Activated CD4-positive, CD25-positive, alpha-beta regulatory T cell treated with anti-CD3 and anti-CD28 coated beads, Interleukin-2, amount 50 U/mL, for 16 hours (primary cell): ENCODE measurements at regions not wholly inside any gene's neighbourhood (a gene's known extent, or its start where the extent isn't known, plus 50 kb on each side); places are given as distances from the start of the nearest gene placed in this dataset.

Experiments used
- DNase-seq: peaks from one replicate; pipeline ENCODE4 v3.0.0-alpha.2; 2020; ENCODE audit warnings: low read depth, low spot score

DNA sequence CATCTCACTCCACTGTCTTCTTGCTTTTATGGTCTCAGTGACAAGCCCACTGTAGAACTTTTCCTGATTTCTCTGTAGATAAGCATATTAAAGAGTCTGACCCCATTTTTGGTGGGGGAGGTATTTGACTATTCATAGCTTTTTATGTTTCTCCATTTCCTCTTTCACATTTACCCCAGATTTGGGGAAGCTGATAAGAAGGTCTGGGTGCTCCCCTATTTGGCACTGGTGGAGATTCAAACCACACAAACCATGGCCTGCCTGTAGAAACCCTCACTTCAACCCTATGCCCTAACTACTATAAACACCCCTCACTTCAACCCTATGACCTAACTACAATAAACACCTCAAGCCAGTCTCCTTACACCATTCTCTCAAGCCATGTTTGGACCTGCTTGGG lies 196.2 kb upstream of the SYNDIG1 start:
- DNase-seq: no peak

DNA sequence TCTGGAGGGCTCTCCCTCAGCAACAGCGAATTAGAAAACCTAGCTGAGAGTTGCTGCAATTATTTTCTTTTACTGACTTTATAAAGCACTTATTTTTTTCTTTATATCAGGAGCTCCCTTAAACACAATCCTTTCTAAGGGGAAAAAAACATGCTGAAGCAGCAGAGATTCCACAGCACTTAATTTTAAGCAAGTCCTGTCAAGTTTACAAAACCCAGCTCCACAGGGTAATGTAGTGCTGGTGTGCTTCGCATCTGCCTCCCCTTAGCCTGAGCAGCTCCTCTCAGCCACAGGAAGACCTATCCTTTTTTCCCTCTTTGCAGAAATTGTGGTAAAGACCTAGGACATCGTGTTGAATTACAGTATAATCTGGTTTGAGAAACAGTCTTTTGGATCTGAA lies 208.1 kb upstream of the SYNDIG1 start:
- DNase-seq: no peak

DNA sequence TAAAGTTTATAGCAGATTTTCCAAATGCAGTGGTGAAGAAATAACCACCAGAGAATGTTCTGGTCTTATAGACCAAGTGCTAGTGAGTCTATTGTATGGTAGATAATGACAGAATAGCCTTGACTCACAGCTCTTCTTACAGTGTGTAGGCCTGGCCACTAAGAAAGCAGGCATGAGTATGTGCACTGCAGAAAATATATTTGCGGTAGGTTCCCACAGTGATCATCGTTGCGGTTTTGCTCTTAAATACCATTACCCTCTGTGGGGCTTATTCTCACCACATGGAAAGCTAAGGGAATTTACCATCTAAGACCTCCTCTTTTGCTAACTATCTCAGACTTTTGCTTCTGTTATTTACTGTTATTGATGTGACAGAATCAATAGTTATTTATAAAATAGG lies 212.3 kb upstream of the SYNDIG1 start:
- DNase-seq: no peak

DNA sequence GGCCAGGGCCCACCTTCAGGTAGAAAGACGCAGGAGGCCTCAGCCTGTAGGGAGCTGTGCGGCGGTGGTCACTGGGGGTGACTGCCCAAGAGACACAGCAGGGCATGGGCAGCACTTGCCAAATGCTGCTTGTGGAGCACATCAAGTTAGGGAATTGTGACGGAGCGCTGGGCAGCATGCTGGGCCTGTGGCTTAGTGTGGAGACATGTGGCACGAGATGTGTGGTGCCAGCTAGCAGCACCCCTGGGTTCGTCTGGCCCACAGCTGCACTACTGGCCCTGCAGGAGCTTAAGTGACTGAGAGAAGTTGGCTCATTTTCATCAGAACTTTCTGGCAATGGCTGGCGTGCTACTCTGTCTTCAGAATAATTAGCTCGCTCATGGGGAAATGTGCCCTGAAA lies 213.1 kb upstream of the SYNDIG1 start:
- no peak for DNase-seq

DNA sequence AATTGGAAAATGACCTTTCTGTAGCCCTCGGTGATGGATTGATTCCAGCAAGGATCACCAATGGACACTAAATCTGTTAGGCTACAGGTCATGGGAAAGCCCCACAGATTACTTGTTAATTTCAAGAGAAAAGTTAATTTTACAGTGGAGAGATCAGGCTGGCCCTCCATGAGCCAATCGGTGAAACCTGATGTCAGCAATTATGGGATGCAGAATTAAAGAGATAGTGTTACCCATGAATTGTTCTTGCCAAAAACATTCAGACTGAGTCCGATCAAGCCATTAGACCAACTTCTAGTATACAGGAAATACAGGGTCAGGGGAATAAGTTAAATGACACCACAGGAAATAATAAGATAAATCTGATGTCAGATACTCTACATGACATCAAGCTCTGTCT lies 214.9 kb upstream of the SYNDIG1 start:
- no peak for DNase-seq

DNA sequence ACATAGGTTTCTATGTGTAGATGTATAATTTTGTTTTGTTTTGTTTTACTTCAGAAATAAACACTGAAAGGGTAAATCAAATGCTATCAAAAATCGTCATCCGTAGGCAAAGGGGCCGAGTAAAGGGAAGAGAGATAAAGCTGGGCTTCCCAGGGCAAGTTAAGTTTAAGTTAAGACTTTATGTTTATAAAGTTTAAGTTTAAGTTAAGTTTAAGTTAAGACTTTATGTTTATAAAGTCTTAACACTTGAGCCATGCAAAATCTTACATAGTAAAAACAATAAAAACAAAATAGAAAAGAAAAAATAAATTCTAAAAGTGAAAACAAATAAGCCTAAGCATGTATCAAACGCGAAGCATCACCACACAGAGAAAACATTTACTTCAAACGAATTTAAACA lies 216.1 kb upstream of the SYNDIG1 start:
- no peak for DNase-seq

DNA sequence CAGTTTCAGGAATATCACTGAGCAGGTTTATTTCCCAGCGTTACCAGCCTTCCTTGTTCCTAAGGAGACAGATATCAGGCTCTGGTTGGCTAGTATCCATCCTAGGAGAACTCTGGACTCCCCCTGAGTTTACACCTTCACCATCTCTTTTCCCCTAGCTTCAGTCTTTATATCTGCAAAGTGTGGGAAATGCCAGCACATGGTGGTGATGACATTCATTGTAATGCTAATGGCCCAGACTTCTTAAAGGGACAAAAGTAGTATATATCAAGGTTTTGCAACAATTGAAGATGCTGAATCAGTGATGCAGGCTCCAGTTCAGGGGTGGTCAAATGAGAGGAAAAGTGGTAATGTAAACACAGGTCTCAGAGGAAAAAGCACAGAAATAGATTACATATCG lies 224.3 kb upstream of the SYNDIG1 start:
- no peak for DNase-seq

DNA sequence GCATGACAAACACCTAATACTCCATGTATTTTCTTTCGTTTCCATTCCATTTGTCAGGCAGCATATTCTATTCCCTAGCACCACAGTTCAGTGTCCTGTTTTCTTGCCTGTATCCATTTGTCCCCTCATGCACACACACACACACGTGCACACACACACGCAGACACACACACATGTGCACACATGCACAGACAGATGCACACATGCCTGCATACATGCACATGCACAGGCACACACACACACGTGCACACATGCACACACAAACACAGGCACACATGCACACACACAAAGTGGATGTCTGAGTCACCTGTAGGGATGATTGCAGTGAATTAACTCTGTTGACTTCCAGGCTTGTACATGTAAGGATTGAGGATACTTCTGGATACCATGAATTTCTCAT lies 226.7 kb upstream of the SYNDIG1 start:
- DNase-seq: no peak

DNA sequence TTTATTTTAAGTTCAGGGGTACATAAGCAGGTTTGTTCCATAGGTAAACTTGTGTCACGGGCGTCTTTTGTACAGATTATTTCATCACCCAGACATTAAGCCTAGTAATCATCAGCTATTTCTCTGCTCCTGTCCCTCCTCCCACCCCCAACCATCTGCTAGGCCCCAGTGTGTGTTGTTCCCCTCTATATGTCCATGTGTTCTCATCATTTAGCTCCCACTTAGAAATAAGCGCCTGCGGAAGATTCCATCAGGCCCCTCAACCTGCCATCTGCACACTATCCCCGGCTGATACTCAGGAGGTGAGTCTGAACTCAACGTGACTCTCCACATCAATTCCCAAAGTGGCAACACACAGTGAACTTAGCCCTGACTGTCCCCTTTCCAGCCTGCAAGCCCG lies 228.0 kb upstream of the SYNDIG1 start:
- no peak for DNase-seq

DNA sequence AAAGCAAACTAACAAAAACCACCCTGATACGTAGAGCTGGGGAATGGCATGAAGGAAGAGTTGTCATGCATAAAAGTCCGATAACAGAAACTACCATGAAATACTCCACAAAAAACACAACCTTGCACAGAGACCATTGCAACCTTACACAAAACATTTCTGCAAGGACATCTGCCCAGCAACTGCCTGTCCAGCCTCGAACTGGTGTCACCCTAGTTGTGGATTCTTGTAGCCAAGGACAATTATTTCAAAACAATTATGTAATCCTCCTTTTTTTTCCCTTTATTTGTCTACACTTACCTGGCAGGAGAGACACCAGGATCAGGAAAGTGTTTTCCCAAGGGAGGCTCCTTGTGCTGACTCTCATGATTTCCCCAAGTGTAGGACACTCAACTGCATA lies 232.5 kb upstream of the SYNDIG1 start:
- DNase-seq: no peak

DNA sequence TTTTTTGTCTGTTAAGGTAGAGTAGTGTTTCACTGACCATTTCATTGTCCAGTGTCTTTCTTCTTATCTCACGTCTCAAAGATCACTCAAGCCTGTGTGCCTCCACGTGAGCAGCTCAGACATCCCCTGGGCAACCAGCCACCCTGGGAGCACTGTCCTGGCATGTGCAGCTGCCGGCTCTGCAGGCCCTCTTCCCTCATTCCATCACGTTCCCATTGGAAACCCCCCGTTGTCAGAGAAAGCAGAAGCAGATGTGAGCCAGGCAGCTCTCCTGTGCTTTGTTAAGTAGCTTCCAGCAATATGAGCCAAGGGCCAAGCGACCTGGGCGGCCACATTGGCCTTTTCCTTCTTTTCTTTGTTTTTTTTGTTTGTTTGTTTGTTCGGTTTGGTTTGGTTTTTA lies 233.2 kb upstream of the SYNDIG1 start:
- no peak for DNase-seq

DNA sequence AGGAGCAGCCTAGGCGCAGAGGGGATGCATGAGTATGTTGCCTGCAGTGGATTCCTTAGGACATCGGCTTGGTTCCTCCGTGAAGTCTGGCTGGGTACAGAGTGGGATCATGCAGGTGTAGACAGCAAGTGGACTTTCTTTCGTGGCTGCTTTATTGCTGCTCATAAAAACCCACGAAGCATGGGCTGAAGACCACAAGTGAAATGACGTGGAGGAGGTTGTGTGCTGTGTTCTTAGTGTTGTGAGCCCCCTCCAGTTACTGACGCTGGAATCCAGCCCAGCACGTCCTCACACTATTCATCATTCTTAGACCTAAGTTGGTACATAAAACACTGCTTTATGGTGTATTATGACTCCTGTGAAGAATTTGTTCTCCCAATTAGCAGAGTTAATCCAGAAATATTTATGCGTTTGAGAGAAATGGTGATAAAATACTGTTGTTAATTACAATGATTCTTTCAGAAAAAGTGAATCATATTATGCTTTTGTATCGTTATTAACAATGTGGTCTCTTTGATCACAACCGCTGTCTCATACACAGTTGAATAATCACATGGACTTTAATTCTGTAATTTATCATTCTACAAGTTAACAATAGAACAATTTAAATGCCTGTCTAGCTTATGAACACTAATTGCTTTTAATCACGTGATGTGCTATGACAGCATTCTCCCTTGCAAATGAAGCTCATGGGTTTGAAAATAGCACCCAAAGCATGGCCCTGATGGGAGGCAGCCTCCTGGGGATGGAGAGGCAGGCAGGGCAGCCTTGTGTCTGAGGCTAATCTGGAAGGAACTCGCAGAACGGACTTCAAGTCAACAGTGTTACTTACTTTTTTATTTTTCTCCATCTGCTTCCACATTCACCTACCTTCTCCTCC lies 233.9 kb upstream of the SYNDIG1 start:
- no peak for DNase-seq

DNA sequence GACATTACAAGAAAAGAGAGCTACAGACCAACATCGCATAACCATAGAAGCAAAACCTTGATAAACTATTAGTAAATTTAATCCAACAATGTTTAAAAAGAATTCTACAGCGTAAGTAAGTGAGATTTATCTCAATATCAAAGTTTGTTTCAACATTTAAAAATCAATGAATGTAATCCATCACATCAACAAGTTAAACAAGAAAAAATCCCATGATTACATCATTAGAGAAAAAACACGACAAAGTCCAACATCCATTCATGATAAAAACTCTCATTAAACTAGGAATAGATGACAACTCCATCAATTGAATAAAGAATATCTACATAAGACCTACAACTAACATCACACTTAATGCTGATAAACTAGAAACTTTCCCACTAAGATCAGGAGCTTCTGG lies 239.0 kb upstream of the GGTLC1 start:
- no peak for DNase-seq

DNA sequence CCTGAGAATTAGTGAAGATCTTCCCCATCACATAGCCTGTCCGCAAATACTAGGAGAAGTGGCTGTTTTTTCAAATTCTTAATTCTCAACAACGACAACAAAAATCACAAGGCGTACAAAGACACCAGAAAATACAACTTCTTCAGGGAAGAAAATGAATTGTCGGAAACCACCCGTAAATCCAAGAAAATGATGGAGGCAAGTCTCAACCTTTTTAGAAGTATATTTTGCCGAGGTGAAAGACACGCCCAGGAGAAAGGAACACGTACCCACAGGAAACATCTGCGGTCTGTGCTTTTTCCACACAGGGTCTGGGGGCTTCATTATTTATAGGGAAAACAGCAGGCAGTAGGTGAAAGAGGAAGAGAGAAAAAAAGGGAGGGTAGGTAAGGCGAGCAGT lies 223.9 kb upstream of the GGTLC1 start:
- no peak for DNase-seq

DNA sequence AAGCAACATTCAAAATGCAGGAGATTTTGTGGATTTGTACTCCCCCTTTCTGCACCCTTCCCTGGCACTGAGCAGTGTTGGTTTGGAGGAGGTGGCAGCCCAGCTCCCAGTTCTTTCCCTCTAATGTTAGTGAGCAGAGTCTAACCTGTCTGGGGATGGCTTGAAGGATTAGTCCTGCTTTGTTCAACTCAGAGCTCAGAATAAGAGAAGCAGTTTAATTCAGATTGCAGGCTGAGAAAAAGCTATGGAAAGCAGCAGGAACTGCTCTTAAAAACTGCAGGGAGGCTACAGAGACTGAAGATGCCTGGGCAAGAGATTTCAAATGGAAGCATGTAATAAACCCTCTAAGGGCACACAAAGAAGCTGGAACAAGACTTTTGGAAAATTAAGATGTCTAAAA lies 223.4 kb upstream of the GGTLC1 start:
- no peak for DNase-seq

DNA sequence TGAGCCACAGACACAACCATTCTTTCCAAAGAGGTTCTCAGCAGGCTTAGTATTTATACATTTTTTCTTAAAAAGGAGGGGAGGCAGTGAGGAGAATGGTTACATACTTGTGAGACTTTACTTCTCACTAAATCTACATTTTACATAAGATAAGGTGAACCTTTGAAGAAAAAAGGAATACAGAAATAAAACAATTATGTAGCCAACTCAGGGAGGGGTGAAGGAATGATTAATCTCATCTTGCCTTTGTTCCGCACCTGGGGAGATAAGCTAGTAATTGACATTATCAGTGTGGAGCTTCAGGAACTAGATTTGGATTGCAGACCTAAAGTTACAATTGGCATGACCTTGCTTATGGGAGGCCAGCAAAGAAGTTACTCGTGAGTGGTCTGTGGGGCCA lies 221.8 kb upstream of the GGTLC1 start:
- no peak for DNase-seq

DNA sequence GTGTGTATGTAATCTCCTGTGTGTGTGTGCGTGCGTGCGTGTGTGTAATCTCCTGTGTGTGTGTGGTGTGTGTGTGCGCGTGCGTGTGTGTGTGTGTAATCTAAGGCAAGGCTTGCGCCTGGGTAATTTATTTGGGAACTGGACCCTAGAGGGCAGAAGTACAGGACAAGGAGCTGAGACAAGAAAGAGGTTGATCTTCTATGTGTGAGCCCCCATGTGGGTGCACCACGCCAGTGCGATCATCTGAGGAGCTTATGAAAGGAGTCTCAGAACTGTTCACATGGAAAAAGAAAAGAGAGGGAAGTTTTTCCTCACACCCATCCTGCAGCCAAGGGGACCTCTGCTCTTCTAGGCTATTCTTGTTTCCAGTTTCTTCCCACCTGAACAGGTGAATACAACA lies 220.1 kb upstream of the GGTLC1 start:
- DNase-seq: no peak

DNA sequence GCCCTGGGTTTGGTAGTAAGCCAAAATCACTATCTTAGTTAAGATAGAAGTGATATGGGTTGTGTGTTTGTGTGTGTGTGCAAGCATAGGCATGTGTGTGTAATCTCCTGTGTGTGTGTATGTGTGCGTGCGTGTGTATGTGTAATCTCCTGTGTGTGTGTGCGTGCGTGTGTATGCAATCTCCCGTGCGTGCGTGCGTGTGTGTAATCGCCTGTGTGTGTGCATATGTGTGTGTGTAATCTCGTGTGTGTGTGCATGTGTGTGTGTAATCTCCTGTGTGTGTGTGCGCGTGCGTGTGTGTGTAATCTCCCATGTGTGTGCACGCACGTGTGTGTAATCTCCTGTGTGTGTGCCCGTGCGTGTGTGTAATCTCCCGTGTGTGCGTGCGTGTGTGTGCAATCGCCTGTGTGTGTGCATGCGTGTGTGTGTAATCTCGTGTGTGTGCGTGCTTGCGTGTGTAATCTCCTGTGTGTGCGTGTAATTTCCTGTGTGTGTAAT lies 219.3 kb upstream of the GGTLC1 start:
- no peak for DNase-seq

DNA sequence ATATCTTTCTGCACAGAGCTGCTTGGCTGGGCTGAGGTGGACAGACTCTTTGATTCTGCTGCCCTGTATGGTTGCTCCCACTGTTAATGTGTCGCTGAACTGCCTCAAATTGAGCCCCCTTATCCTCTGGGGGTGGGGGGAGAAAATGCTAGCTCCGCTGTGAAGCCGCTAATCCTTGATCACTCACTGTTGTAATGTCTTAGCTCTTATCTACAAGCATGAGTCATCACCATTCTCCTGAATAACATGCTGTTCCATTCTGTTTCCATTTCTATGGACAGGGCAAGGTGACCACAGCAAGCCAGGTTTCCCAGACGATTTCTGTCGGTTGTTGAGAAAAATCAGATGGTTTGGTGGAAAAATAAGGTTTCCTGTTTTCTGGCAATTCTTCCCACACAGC lies 218.4 kb upstream of the GGTLC1 start:
- no peak for DNase-seq

DNA sequence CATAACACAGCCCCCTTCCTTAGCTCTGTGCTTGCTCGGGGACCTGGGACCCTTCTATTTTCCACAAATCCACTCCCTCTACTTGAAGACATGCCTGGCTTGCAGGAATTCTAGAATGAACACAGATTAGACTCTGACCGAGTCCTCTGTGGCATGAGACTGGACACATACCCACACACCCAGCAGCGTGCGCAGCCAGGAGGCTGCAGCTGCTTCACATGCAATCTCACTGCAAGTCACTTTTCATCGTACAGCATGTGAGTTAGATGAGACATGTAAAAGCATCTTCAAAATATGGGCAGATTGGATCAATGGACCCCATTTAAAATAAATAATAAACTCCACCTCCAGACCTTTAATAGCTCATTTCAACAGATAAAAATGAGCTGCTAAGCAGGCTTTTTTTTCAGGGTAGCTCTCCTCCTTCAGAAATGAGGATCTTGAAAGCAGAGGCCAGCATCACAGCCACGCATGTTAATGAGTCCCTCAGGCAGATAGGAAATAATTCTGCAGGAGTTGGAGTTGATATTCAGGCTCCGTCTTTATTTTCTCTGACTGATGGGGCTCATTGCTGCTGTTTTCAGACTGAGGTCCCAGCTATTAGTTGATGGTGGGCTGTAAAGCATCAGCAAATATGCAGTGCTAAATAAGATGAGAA lies 215.1 kb upstream of the GGTLC1 start:
- no peak for DNase-seq

DNA sequence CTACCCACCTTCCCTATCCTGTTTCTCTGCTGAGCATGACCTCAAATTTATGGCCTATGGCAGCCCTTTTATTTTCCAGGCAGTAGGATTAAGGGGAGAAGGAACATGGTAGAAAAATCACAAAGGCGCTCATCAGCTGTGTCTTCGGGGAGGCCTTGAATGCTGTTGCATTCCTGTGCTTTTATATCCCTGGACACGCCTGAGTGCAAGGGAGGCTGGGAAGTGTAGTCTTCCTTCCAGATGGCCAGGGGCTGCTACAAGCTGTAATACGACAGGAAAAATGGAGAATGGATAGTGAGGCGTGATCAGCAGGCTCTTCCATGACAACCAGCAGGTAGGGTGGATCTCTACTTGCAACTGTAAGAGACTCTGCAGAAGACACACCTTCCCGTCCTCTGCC lies 210.9 kb upstream of the GGTLC1 start:
- DNase-seq: no peak

DNA sequence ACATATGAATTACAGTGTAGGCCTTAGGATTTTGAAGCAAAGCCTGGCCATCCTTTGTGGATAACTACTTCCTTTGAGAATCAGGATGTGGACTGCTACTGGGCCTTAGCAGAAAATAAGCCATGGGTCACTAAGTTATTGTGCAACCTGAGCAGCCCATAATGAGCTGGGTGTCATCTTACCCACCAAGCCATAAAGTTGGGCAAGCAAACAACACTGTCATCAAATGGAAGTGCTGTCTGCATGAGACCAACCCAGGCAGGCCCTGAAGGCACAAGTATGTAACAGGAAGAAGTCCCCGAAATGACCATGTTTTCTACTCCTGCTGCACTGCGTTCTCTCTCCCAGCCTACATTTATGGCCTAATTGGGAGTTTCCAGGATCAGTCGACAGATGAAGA lies 205.6 kb upstream of the GGTLC1 start:
- DNase-seq: no peak

DNA sequence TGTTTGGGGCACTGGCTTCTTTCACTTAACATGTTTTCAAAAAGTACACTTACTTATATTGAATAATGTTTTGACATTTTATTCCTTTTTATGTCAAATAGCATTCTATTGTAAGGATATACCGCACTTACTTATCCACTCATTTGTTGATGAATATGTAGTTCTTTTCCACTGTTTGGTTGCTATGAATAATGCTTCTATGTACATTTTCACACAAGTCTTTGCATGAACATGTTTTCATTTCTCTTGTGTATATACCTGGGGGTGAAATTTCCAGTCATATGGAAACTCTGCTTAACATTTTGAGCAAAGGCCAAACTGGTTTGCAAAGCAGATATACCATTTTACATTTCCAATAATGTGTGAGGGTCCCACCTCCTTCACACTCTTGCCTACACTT lies 202.3 kb upstream of the GGTLC1 start:
- DNase-seq: no peak
